ENCODE measurements at regions not wholly inside any gene's neighbourhood (a gene's known extent, or its start where the extent isn't known, plus 50 kb on each side); places are given as distances from the start of the nearest gene placed in this dataset.

GRCh38 chr2:165016772-165017411 is 61.6 kb upstream of the SLC38A11 start:
- ATAC-seq: no peak
- no peak overlapping the region for H3K4me3 ChIP-seq
- H3K9me3 ChIP-seq: no peaks in the 10 kb centered on the region
- no peaks in the 10 kb centered on the region for H3K4me1 ChIP-seq
- no peak overlapping the region for H3K27ac ChIP-seq
- no peaks in the 10 kb centered on the region for H3K27me3 ChIP-seq
- no peak for DNase-seq
- in situ Hi-C loops (cut with MboI; ENCODE audit: low sequenced_read_pairs in 4 of 4): no loop called here
- TF ChIP-seq POLR2A (IDR thresholded peaks at IDR 0.05) (no peak), CTCF (IDR thresholded peaks at IDR 0.05 in 4 of 5, conservative IDR thresholded peaks at IDR 0.05 in 1 of 5) (peak in 1 of 5 experiments; percentile 25)
- intact Hi-C loops (cut with DNase I; ENCODE audit: low total_unique reads): loop anchor here (5.0 kb wide), 1 partner anchor 185 kb away; the partner anchor contains the start of gene SCN3A
- no peaks in the 10 kb centered on the region for H3K36me3 ChIP-seq

DNA sequence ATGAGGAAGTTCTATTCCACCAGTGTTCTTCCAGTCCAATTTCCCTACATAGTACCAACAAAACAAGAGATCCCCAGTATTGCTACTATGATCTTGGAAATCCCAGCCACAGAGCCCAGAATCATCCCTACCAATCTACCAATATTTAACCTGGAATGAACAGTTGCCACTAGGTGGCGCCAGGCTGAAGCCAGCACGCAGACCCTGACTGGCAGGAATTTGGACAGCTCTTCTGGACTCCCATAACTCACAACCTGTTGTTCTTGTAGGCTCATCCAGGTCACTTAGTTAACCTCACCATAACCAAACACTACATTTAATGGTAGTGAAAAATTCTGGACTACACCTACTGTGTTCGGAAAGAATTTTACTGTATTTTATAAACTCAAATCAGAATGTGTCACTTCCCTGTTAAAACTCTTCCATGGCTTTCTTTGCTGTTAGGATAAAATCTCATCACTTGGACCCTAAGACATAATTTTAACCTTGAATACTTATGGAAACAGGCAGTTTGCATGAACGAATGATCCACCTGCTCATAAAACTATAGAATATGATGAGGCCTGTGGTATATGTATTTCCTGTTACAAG is 59.8 kb upstream of the SLC38A11 start:
- Histone ChIP-seq H3K9me3 (no peaks in the 10 kb centered on the region), H3K27ac (no peak overlapping the region), H3K4me1 (no peaks in the 10 kb centered on the region), H3K36me3 (no peaks in the 10 kb centered on the region), H3K4me3 (no peak overlapping the region), H3K27me3 (no peaks in the 10 kb centered on the region)
- DNase-seq (no peak), ATAC-seq (no peak)
- TF ChIP-seq POLR2A (IDR thresholded peaks at IDR 0.05) (no peak), CTCF (IDR thresholded peaks at IDR 0.05 in 4 of 5, conservative IDR thresholded peaks at IDR 0.05 in 1 of 5) (peak in 3 of 5 experiments; percentile 44 to 75 (median 73))
- intact Hi-C loops (cut with DNase I; ENCODE audit: low total_unique reads) (loop anchor here (5.0 kb wide), 1 partner anchor 187 kb away; the partner anchor contains the start of gene SCN3A), in situ Hi-C loops (cut with MboI; ENCODE audit: low sequenced_read_pairs in 4 of 4) (no loop called here)

DNA sequence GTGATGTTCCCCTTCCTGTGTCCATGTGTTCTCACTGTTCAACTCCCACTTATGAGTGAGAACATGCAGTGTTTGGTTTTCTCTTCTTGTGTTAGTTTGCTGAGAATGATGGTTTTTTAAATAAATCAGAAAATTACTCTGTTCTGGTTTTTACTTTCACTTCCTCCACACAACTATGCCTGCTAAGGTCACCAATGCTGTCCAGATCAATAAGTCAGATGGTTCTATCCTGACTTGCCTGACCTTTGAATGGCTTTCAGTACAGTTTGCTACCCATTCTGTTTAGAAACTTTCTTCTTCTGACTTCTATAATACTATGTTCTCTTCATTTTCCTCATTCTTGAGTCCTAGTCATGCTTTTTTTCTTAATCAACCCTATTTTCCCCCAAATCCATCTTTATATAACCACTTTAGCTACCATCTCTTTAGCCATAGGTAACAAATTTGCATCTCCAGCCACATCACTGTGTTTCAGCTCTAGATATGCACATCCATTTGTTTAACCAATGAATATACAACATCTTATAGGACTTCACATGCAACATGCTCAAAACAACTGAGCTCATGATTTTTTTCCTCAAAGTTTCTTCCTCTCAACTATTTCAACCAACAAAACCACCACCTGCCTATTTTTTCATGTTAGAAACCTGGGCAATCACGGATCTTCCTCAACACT is 58.8 kb upstream of the SLC38A11 start:
- ATAC-seq: no peak
- Histone ChIP-seq H3K9me3 (no peaks in the 10 kb centered on the region), H3K4me3 (no peak overlapping the region), H3K4me1 (no peaks in the 10 kb centered on the region), H3K36me3 (no peaks in the 10 kb centered on the region), H3K27ac (no peak overlapping the region), H3K27me3 (no peaks in the 10 kb centered on the region)
- TF ChIP-seq POLR2A (IDR thresholded peaks at IDR 0.05) (no peak), CTCF (IDR thresholded peaks at IDR 0.05 in 4 of 5, conservative IDR thresholded peaks at IDR 0.05 in 1 of 5) (no peak)
- DNase-seq: no peak
- in situ Hi-C loops (cut with MboI; ENCODE audit: low sequenced_read_pairs in 4 of 4) (no loop called here), intact Hi-C loops (cut with DNase I; ENCODE audit: low total_unique reads) (no loop called here)

- no peak overlapping the region for H3K4me3 ChIP-seq
- H3K27ac ChIP-seq: no peak overlapping the region
- DNase-seq: no peak
- H3K36me3 ChIP-seq: no peaks in the 10 kb centered on the region
- TF ChIP-seq CTCF (IDR thresholded peaks at IDR 0.05 in 4 of 5, conservative IDR thresholded peaks at IDR 0.05 in 1 of 5) (no peak), POLR2A (IDR thresholded peaks at IDR 0.05) (no peak)
- in situ Hi-C loops (cut with MboI; ENCODE audit: low sequenced_read_pairs in 4 of 4) (no loop called here), intact Hi-C loops (cut with DNase I; ENCODE audit: low total_unique reads) (no loop called here)
- ATAC-seq: no peak
- H3K27me3 ChIP-seq: no peaks in the 10 kb centered on the region
- H3K4me1 ChIP-seq: no peaks in the 10 kb centered on the region
- H3K9me3 ChIP-seq: no peaks in the 10 kb centered on the region
These were observed 55.9 kb upstream of the SLC38A11 start for GRCh38 chr2:165011199-165011598.

Measured in gastrocnemius medialis (tissue), 4 donors.